Thyroid gland (tissue), 4 donors: ENCODE measurements at regions not wholly inside any gene's neighbourhood (a gene's known extent, or its start where the extent isn't known, plus 50 kb on each side); places are given as distances from the start of the nearest gene placed in this dataset.
"Not testable (repeated sequence)": the region's sequence is repeated elsewhere in the genome, so short reads cannot be mapped to it uniquely, and the experiment has no call there.

ENCODE experiments used
- DNase-seq, 2 donors: peaks; one replicate each; pipeline ENCODE4 v3.0.0-alpha.2; 2019
- H3K27ac ChIP-seq, 3 donors: fragments of 200-600 bp; sonication (generic); 1 replicate in 2 of 3; 2 replicates in 1 of 3; pipeline ENCODE4 v1.5.1; 2016 to 2019; ENCODE audit warnings: mild to moderate bottlenecking in 1 of 3, moderate library complexity in 1 of 3
- H3K27me3 ChIP-seq: fragments of 200-600 bp; sonication (generic); one replicate; pipeline ENCODE4 v1.5.1; 2019
- H3K36me3 ChIP-seq, 2 donors: fragments of 200-600 bp; sonication (generic); one replicate each; pipeline ENCODE4 v1.5.1; 2016 to 2019
- H3K4me1 ChIP-seq, 2 donors: fragments of 200-600 bp; sonication (generic); one replicate each; pipeline ENCODE4 v1.5.1; 2017 to 2019
- H3K4me3 ChIP-seq, 3 donors: fragments of 200-600 bp; sonication (generic); replicated peaks in 1 of 3; 1 replicate in 2 of 3; 2 replicates in 1 of 3; pipeline ENCODE4 v1.5.1; 2016; ENCODE audit warnings: mild to moderate bottlenecking in 1 of 3
- H3K9me3 ChIP-seq: fragments of 200-600 bp; sonication (generic); one replicate; pipeline ENCODE4 v1.5.1; 2017
- POLR2A ChIP-seq, 2 donors: fragments of 450-650 bp; IDR thresholded peaks; one replicate each; pipeline ENCODE4 v1.6.1; 2017; ENCODE audit warnings: antibody characterized with exemption in 2 of 2, mild to moderate bottlenecking in 2 of 2, moderate library complexity in 1 of 2
- WGBS, 2 donors: methylation state at CpG; one replicate each; pipeline ENCODE4 v1.1.5; 2017; 5-methylcytosine and 5-hydroxymethylcytosine counted together
- intact Hi-C: fragments of 100-400 bp; cut with DNase I; formaldehyde crosslinking; loops from one replicate; pipeline ENCODE4 v1.15.1; 2023
- TF ChIP-seq, protein P1 (sequence below), 6 experiments: fragments of 200-600 bp in 3 of 6; fragments of 450-650 bp in 3 of 6; sonication (generic) in 3 of 6; IDR thresholded peaks; one replicate each; pipeline ENCODE4 v1.5.1; 2016 to 2019; ENCODE audit warnings: antibody characterized with exemption in 6 of 6, mild to moderate bottlenecking in 2 of 6, inconsistent platforms in 1 of 6, moderate library complexity in 1 of 6

GRCh38 chr5:27130587-27130986 is 92.2 kb upstream of the CDH9 start:
- TF ChIP-seq POLR2A (IDR thresholded peaks at IDR 0.05), result no peak
- TF ChIP-seq, protein P1, sequence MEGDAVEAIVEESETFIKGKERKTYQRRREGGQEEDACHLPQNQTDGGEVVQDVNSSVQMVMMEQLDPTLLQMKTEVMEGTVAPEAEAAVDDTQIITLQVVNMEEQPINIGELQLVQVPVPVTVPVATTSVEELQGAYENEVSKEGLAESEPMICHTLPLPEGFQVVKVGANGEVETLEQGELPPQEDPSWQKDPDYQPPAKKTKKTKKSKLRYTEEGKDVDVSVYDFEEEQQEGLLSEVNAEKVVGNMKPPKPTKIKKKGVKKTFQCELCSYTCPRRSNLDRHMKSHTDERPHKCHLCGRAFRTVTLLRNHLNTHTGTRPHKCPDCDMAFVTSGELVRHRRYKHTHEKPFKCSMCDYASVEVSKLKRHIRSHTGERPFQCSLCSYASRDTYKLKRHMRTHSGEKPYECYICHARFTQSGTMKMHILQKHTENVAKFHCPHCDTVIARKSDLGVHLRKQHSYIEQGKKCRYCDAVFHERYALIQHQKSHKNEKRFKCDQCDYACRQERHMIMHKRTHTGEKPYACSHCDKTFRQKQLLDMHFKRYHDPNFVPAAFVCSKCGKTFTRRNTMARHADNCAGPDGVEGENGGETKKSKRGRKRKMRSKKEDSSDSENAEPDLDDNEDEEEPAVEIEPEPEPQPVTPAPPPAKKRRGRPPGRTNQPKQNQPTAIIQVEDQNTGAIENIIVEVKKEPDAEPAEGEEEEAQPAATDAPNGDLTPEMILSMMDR (IDR thresholded peaks at IDR 0.05), result no peak
- Histone ChIP-seq H3K4me1 (no peaks in the 10 kb centered on the region), H3K36me3 (no peaks in the 10 kb centered on the region), H3K4me3 (no peak overlapping the region), H3K27ac (no peak overlapping the region), H3K27me3 (no peaks in the 10 kb centered on the region), H3K9me3 (no peaks in the 10 kb centered on the region)
- intact Hi-C loops, result no loop called here
- no peak for DNase-seq
- WGBS, 2 donors, result 80 to 87% methylated on average over 1 of the region's 1 CpG

GRCh38 chr5:27129926-27130325 is 91.5 kb upstream of the CDH9 start:
- TF ChIP-seq, protein P1 (IDR thresholded peaks at IDR 0.05), result no peak
- TF ChIP-seq POLR2A (IDR thresholded peaks at IDR 0.05), result no peak
- no peaks in the 10 kb centered on the region for H3K4me1 ChIP-seq
- no peak overlapping the region for H3K4me3 ChIP-seq
- no peaks in the 10 kb centered on the region for H3K36me3 ChIP-seq
- no peaks in the 10 kb centered on the region for H3K27me3 ChIP-seq
- no peak for DNase-seq
- no peak overlapping the region for H3K27ac ChIP-seq
- no peaks in the 10 kb centered on the region for H3K9me3 ChIP-seq
- intact Hi-C loops, result no loop called here
- 89 to 94% methylated on average over 1 of the region's 1 CpG for WGBS, 2 donors

DNA sequence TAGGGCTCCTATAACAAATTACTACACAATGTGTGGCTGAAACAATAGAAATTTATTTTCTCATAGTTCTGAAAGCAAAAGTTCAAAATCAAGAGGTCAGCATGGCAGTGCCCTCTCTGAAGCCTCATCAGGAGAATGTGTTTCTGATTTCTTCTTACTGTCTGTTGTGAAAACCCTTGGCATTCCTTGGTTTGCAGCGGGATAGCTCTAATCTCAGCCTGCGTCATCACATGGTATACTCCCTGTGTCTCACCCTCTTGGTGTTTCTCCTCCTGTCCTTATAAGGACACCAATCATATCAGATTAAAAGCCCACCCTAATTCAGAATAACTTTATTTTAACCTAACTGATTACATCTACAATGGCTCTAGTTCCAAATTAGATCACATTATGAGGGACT is 87.5 kb upstream of the CDH9 start:
- H3K4me3 ChIP-seq, result no peak overlapping the region
- no peaks in the 10 kb centered on the region for H3K4me1 ChIP-seq
- H3K36me3 ChIP-seq, result no peaks in the 10 kb centered on the region
- WGBS, 2 donors, result 74 to 85% methylated on average over 2 of the region's 2 CpGs
- intact Hi-C loops, result no loop called here
- H3K9me3 ChIP-seq, result no peaks in the 10 kb centered on the region
- H3K27me3 ChIP-seq, result no peaks in the 10 kb centered on the region
- DNase-seq, result no peak
- no peak for TF ChIP-seq POLR2A (IDR thresholded peaks at IDR 0.05)
- TF ChIP-seq, protein P1 (IDR thresholded peaks at IDR 0.05), result no peak
- no peak overlapping the region for H3K27ac ChIP-seq

GRCh38 chr5:27124590-27124989 is 86.2 kb upstream of the CDH9 start:
- H3K27me3 ChIP-seq, result no peaks in the 10 kb centered on the region
- H3K4me3 ChIP-seq, result no peak overlapping the region
- WGBS, 2 donors, result 12 to 16% methylated on average over 3 of the region's 3 CpGs
- H3K36me3 ChIP-seq, result no peaks in the 10 kb centered on the region
- TF ChIP-seq, protein P1 (IDR thresholded peaks at IDR 0.05), result peak in 1 of 6 experiments; percentile 14
- TF ChIP-seq POLR2A (IDR thresholded peaks at IDR 0.05), result no peak
- H3K4me1 ChIP-seq, result no peaks in the 10 kb centered on the region
- H3K9me3 ChIP-seq, result no peaks in the 10 kb centered on the region
- no peak for DNase-seq
- H3K27ac ChIP-seq, result no peak overlapping the region
- intact Hi-C loops, result no loop called here

DNA sequence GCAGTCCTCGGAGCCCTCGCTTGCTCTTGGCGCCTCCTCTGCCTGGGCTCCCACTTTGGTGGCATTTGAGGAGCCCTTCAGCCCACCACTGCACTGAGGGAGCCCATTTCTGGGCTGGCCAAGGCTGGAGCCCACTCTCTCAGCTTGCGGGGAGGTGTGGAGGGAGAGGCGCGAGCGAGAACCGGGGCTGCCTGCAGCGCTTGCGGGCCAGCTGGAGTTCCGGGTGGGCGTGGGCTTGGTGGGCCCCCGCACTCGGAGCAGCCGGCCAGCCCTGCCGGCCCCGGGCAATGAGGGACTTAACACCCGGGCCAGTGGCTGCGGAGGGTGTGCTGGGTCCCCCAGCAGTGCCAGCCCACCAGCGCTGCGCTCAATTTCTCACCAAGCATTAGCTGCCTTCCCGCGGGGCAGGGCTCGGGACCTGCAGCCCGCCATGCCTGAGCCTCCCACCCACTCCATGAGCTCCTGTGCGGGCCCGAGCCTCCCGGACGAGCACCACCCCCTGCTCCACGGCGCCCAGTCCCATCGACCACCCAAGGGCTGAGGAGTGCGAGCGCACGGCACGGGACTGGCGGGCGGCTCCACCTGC is 81.4 kb upstream of the CDH9 start:
- DNase-seq, H3K4me1 ChIP-seq, intact Hi-C loops, H3K9me3 ChIP-seq, H3K36me3 ChIP-seq, H3K27me3 ChIP-seq, H3K4me3 ChIP-seq, H3K27ac ChIP-seq: not testable (repeated sequence)
- WGBS, 2 donors, result 92 to 98% methylated on average over 12 of the region's 38 CpGs

DNA sequence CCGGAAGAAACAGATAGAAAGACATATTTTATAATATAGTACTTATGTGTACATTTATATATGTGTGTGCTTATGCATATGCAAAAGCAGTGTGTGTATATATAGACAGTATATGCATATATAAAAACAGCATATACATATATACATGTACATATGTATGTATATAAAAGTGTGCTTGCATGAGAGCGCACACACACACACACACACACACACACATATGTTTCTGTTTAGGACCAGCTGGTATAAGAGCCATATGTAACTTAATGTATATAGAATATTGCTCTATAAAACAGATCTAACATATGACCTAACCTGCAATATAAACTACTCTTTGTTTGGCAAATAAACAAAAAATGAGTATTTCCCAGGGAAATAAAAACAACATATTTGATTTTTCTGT is 65.1 kb upstream of the CDH9 start:
- H3K4me1 ChIP-seq, result no peaks in the 10 kb centered on the region
- H3K27ac ChIP-seq, result no peak overlapping the region
- TF ChIP-seq, protein P1 (IDR thresholded peaks at IDR 0.05), result no peak
- TF ChIP-seq POLR2A (IDR thresholded peaks at IDR 0.05), result no peak
- H3K27me3 ChIP-seq, result no peaks in the 10 kb centered on the region
- no peak for DNase-seq
- no peaks in the 10 kb centered on the region for H3K36me3 ChIP-seq
- WGBS, 2 donors, result 73% methylated on average over 2 of the region's 2 CpGs
- intact Hi-C loops, result no loop called here
- H3K4me3 ChIP-seq, result no peak overlapping the region
- H3K9me3 ChIP-seq, result no peaks in the 10 kb centered on the region

- DNase-seq, H3K27ac ChIP-seq, H3K27me3 ChIP-seq, intact Hi-C loops, H3K36me3 ChIP-seq, H3K4me1 ChIP-seq, H3K4me3 ChIP-seq, H3K9me3 ChIP-seq: not testable (repeated sequence)
- 92 to 95% methylated on average over 16 of the region's 16 CpGs for WGBS, 2 donors
These were observed 57.4 kb upstream of the CDH9 start for GRCh38 chr5:27095761-27096160.
